HepG2 (cell line): ENCODE measurements at regions not wholly inside any gene's neighbourhood (a gene's known extent, or its start where the extent isn't known, plus 50 kb on each side); places are given as distances from the start of the nearest gene placed in this dataset.

Experiments
- ATAC-seq: fragments of 200-7000 bp; cut with Tn5 transposase; 3 replicates; pipeline ENCODE4 v1.9.1; 2020; ENCODE audit warnings: mild to moderate bottlenecking, moderate library complexity
- BruUV-seq: library from RNA; stranded (reverse); fragments of 400-500 nt; replicated peaks from 2 replicates; lab custom pipeline; 2021; lab: Mats Ljungman, UMichigan
- CTCF ChIA-PET: fragments of 300-600 bp; formaldehyde crosslinking; extraction: SDS; loops from one replicate; lab custom pipeline; 2021; ENCODE audit warnings: low total read pairs, inconsistent platforms, low intra/inter-chr PET ratio; lab: Yijun Ruan, JAX
- POLR2A ChIA-PET: fragments of 350-600 bp; sonication (Branson Sonifier 250); formaldehyde crosslinking; loops from one replicate; lab custom pipeline; 2020; ENCODE audit warnings: antibody characterized with exemption, inconsistent platforms; lab: Yijun Ruan, JAX
- DNase-seq: peaks from one replicate; pipeline ENCODE4 v3.0.0-alpha.2; 2015; ENCODE audit warnings: low spot score
- FAIRE-seq: peaks from 3 replicates; lab custom pipeline; 2011; peaks lifted over from hg19 to GRCh38; lab: Jason Lieb, UNC
- H2AFZ ChIP-seq: one replicate; pipeline ENCODE4 v1.6.1; 2011; ENCODE audit warnings: low read length, inconsistent platforms
- H3K27ac ChIP-seq: fragments of 300-600 bp; 3 replicates; pipeline ENCODE4 v1.8.0; 2011; ENCODE audit warnings: mixed run types, mild to moderate bottlenecking, mixed read lengths, low read length, inconsistent platforms; ENCODE audit not compliant: insufficient read depth; ENCODE audit errors: extremely low read length
- H3K27me3 ChIP-seq, 2 experiments: fragments of 200-600 bp in 1 of 2; 2 replicates in 1 of 2; 3 replicates in 1 of 2; pipeline versions ENCODE4 v1.6.0 to v1.8.0; 2011; ENCODE audit warnings: low read length in 2 of 2, mild to moderate bottlenecking in 2 of 2, moderate library complexity in 2 of 2, inconsistent platforms in 1 of 2; ENCODE audit not compliant: insufficient read depth in 2 of 2, control insufficient read depth in 1 of 2
- H3K36me3 ChIP-seq, 2 experiments: fragments of 200-600 bp in 1 of 2; replicated peaks in 1 of 2; 2 replicates in 1 of 2; 3 replicates in 1 of 2; pipeline versions ENCODE4 v1.5.1 to v1.8.0; 2011; ENCODE audit warnings: low read length in 2 of 2, inconsistent platforms in 1 of 2; ENCODE audit not compliant: insufficient read depth in 2 of 2, control insufficient read depth in 1 of 2
- H3K4me1 ChIP-seq: 2 replicates; pipeline ENCODE4 v1.5.1; 2012; ENCODE audit warnings: low read length, inconsistent platforms; ENCODE audit not compliant: insufficient read depth
- H3K4me2 ChIP-seq: 2 replicates; pipeline ENCODE4 v1.6.0; 2011; ENCODE audit warnings: low read depth, low read length, inconsistent platforms
- H3K4me3 ChIP-seq, 3 experiments: fragments of 200-600 bp in 1 of 3; sonication (generic), shearing (Covaris generic) in 1 of 3; replicated peaks in 1 of 3; 2 replicates each; pipeline ENCODE4 v1.5.1; 2011 to 2016; ENCODE audit warnings: low read length in 3 of 3, inconsistent platforms in 2 of 3, low read depth in 2 of 3, mild to moderate bottlenecking in 2 of 3, control low read depth in 1 of 3, mixed read lengths in 1 of 3; ENCODE audit not compliant: insufficient read depth in 1 of 3
- H3K79me2 ChIP-seq: one replicate; pipeline ENCODE4 v1.6.1; 2011; ENCODE audit warnings: low read length, inconsistent platforms; ENCODE audit not compliant: insufficient read depth
- H3K9ac ChIP-seq: 2 replicates; pipeline ENCODE4 v1.6.0; 2011; ENCODE audit warnings: mild to moderate bottlenecking, low read depth, low read length, inconsistent platforms; ENCODE audit not compliant: insufficient read depth
- H3K9me3 ChIP-seq: 2 replicates; pipeline ENCODE4 v1.5.1; 2012; ENCODE audit warnings: mild to moderate bottlenecking, low read length
- H4K20me1 ChIP-seq: 2 replicates; pipeline ENCODE4 v1.6.0; 2011; ENCODE audit warnings: inconsistent platforms, mild to moderate bottlenecking, low read length, moderate library complexity; ENCODE audit not compliant: insufficient read depth
- PAXIP1 ChIP-seq: sonication (generic); formaldehyde crosslinking; conservative IDR thresholded peaks from 2 replicates; pipeline ENCODE4 v1.4.0; 2020; ENCODE audit warnings: mild to moderate bottlenecking, missing genetic modification reagents, moderate library complexity
- RAD51 ChIP-seq: fragments of 450-650 bp; IDR thresholded peaks from 2 replicates; pipeline ENCODE4 v1.6.1; 2016; ENCODE audit warnings: borderline replicate concordance
- RBM39 ChIP-seq: fragments of 200-400 bp; formaldehyde crosslinking; IDR thresholded peaks from one replicate; pipeline ENCODE4 v1.6.1; 2018; ENCODE audit warnings: antibody characterized with exemption, mild to moderate bottlenecking, low read depth, low read length; ENCODE audit not compliant: poor library complexity, severe bottlenecking
- ZMAT3 ChIP-seq: sonication (generic); formaldehyde crosslinking; conservative IDR thresholded peaks from 2 replicates; pipeline ENCODE4 v1.7.0; 2021; ENCODE audit warnings: missing genetic modification reagents
- ZNF766 ChIP-seq: sonication (generic); formaldehyde crosslinking; IDR thresholded peaks from 2 replicates; pipeline ENCODE4 v1.5.0; 2020; ENCODE audit warnings: missing genetic modification reagents, borderline replicate concordance
- WGBS: methylation state at CpG from one replicate; pipeline ENCODE4 v1.1.6; 2017; ENCODE audit warnings: low lambda C conversion rate; 5-methylcytosine and 5-hydroxymethylcytosine counted together
- in situ Hi-C: cut with HindIII; loops from 2 replicates; pipeline ENCODE4 v1.10.0; 2017; ENCODE audit warnings: low pct_unique_long_range_greater_than_20kb; ENCODE audit not compliant: extremely low pct_ligation_motif_present
- intact Hi-C: fragments of 100-400 bp; cut with micrococcal nuclease; formaldehyde crosslinking; loops from one replicate; pipeline ENCODE4 v1.10.0; 2022; ENCODE audit not compliant: unreplicated experiment
- TF ChIP-seq, protein P1 (sequence below), 2 experiments: sonication (generic) in 1 of 2; formaldehyde crosslinking in 1 of 2; IDR thresholded peaks; 2 replicates each; pipeline versions ENCODE4 v1.5.1 to v1.6.1; 2011 to 2020; ENCODE audit warnings: borderline replicate concordance in 1 of 2, low read depth in 1 of 2, low read length in 1 of 2, mild to moderate bottlenecking in 1 of 2, missing genetic modification reagents in 1 of 2, moderate library complexity in 1 of 2

GRCh38 chr7:135853499-135853898 is 104.9 kb upstream of the FAM180A start (continued):
- no peak for TF ChIP-seq PAXIP1 (CRISPR knock-in tag)
- TF ChIP-seq RBM39 = no peak
- no peak for TF ChIP-seq ZNF766 (CRISPR knock-in tag)

- ChIA-PET POLR2A (no interaction called here), CTCF (no interaction called here)
- Histone ChIP-seq H3K4me1 (no peaks in the 10 kb centered on the region), H3K4me2 (no peak overlapping the region), H2AFZ (no peak overlapping the region), H3K27ac (no peak overlapping the region), H3K36me3 (no peaks in the 10 kb centered on the region), H3K79me2 (no peaks in the 10 kb centered on the region), H3K27me3 (no peaks in the 10 kb centered on the region), H3K9ac (no peak overlapping the region), H3K4me3 (no peak overlapping the region), H4K20me1 (no peaks in the 10 kb centered on the region), H3K9me3 (no peaks in the 10 kb centered on the region)
- no TSS peak for BruUV-seq
- intact Hi-C loops = no loop called here
- FAIRE-seq (no peak), DNase-seq (no peak), ATAC-seq (no peak)
- in situ Hi-C loops = no loop called here
- TF ChIP-seq, protein P1, sequence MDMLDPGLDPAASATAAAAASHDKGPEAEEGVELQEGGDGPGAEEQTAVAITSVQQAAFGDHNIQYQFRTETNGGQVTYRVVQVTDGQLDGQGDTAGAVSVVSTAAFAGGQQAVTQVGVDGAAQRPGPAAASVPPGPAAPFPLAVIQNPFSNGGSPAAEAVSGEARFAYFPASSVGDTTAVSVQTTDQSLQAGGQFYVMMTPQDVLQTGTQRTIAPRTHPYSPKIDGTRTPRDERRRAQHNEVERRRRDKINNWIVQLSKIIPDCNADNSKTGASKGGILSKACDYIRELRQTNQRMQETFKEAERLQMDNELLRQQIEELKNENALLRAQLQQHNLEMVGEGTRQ (IDR thresholded peaks at IDR 0.05; ENCODE audit: low read depth, low read length) = peak; percentile 67
- TF ChIP-seq, protein P1 (CRISPR knock-in tag; IDR thresholded peaks at IDR 0.05; ENCODE audit: borderline replicate concordance) = no peak
- TF ChIP-seq ZMAT3 (CRISPR knock-in tag) (no peak), RAD51 (peak; percentile 80)
- under 1% methylated on average over 3 of the region's 3 CpGs for WGBS
Observed at GRCh38 chr7:135853008-135853407, 104.4 kb upstream of the FAM180A start.
